ENCODE measurements at regions not wholly inside any gene's neighbourhood (a gene's known extent, or its start where the extent isn't known, plus 50 kb on each side); places are given as distances from the start of the nearest gene placed in this dataset.

- peaks cover 50% of the 10 kb centered on the region for H3K27me3 Mint-ChIP-seq (ENCODE audit: low read depth)
- TF ChIP-seq, protein P1, sequence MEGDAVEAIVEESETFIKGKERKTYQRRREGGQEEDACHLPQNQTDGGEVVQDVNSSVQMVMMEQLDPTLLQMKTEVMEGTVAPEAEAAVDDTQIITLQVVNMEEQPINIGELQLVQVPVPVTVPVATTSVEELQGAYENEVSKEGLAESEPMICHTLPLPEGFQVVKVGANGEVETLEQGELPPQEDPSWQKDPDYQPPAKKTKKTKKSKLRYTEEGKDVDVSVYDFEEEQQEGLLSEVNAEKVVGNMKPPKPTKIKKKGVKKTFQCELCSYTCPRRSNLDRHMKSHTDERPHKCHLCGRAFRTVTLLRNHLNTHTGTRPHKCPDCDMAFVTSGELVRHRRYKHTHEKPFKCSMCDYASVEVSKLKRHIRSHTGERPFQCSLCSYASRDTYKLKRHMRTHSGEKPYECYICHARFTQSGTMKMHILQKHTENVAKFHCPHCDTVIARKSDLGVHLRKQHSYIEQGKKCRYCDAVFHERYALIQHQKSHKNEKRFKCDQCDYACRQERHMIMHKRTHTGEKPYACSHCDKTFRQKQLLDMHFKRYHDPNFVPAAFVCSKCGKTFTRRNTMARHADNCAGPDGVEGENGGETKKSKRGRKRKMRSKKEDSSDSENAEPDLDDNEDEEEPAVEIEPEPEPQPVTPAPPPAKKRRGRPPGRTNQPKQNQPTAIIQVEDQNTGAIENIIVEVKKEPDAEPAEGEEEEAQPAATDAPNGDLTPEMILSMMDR (IDR thresholded peaks at IDR 0.05): no peak
- no peak overlapping the region for H3K4me3 Mint-ChIP-seq (ENCODE audit: unreplicated experiment)
- H3K36me3 Mint-ChIP-seq (ENCODE audit: low read depth): no peaks in the 10 kb centered on the region
- DNase-seq (ENCODE audit: low spot score): no peak
- H3K4me1 Mint-ChIP-seq (ENCODE audit: low read depth): peaks cover 6% of the 10 kb centered on the region
- H3K27ac Mint-ChIP-seq (ENCODE audit: unreplicated experiment): no peak overlapping the region
- H3K9me3 Mint-ChIP-seq (ENCODE audit: low read depth): no peaks in the 10 kb centered on the region
These were observed 321.2 kb upstream of the F9 start for GRCh38 chrX:139209342-139209741.

GRCh38 chrX:139207655-139208054, 322.9 kb upstream of the F9 start:
- Mint-ChIP-seq H3K9me3 (ENCODE audit: low read depth) (no peaks in the 10 kb centered on the region), H3K4me1 (ENCODE audit: low read depth) (peaks cover 9% of the 10 kb centered on the region), H3K27me3 (ENCODE audit: low read depth) (peaks cover 60% of the 10 kb centered on the region), H3K4me3 (ENCODE audit: unreplicated experiment) (no peak overlapping the region), H3K27ac (ENCODE audit: unreplicated experiment) (no peak overlapping the region), H3K36me3 (ENCODE audit: low read depth) (no peaks in the 10 kb centered on the region)
- TF ChIP-seq, protein P1 (IDR thresholded peaks at IDR 0.05): no peak
- DNase-seq (ENCODE audit: low spot score): no peak

GRCh38 chrX:139206914-139207313, 323.6 kb upstream of the F9 start:
- peaks cover 1% of the 10 kb centered on the region for H3K36me3 Mint-ChIP-seq (ENCODE audit: low read depth)
- TF ChIP-seq, protein P1 (IDR thresholded peaks at IDR 0.05): no peak
- no peaks in the 10 kb centered on the region for H3K9me3 Mint-ChIP-seq (ENCODE audit: low read depth)
- no peak overlapping the region for H3K4me3 Mint-ChIP-seq (ENCODE audit: unreplicated experiment)
- peaks cover 9% of the 10 kb centered on the region for H3K4me1 Mint-ChIP-seq (ENCODE audit: low read depth)
- no peak overlapping the region for H3K27ac Mint-ChIP-seq (ENCODE audit: unreplicated experiment)
- no peak for DNase-seq (ENCODE audit: low spot score)
- H3K27me3 Mint-ChIP-seq (ENCODE audit: low read depth): peaks cover 62% of the 10 kb centered on the region

GRCh38 chrX:139204898-139205667, 325.5 kb upstream of the F9 start:
- Mint-ChIP-seq H3K27me3 (ENCODE audit: low read depth) (peaks cover 60% of the 10 kb centered on the region), H3K4me3 (ENCODE audit: unreplicated experiment) (peak overlapping the region; percentile 72), H3K4me1 (ENCODE audit: low read depth) (peaks cover 9% of the 10 kb centered on the region), H3K9me3 (ENCODE audit: low read depth) (no peaks in the 10 kb centered on the region), H3K36me3 (ENCODE audit: low read depth) (peaks cover 1% of the 10 kb centered on the region), H3K27ac (ENCODE audit: unreplicated experiment) (no peak overlapping the region)
- DNase-seq (ENCODE audit: low spot score): no peak
- TF ChIP-seq, protein P1 (IDR thresholded peaks at IDR 0.05): no peak

DNA sequence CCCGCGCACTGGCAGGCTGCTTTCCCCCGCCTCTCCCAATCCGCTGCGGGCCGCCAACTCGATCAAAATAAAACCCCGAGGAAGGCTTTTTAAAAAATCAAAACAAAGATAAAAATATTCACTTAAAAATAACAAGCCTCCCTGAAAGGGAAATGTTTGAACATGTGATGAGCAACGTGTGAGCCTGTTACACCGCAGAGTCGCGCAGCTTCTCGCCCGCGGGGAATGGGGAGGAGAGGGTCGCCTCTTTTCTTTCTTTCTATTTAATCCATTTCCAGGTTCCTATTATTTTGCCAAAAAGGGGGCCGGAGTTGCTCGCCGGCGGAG, 326.0 kb upstream of the F9 start:
- H3K4me3 Mint-ChIP-seq (ENCODE audit: unreplicated experiment): peak overlapping the region; percentile 72

More for the DNA sequence above, 326.0 kb upstream of the F9 start:
- Mint-ChIP-seq H3K4me1 (ENCODE audit: low read depth) (peaks cover 9% of the 10 kb centered on the region), H3K27ac (ENCODE audit: unreplicated experiment) (no peak overlapping the region), H3K27me3 (ENCODE audit: low read depth) (peaks cover 62% of the 10 kb centered on the region), H3K36me3 (ENCODE audit: low read depth) (peaks cover 1% of the 10 kb centered on the region), H3K9me3 (ENCODE audit: low read depth) (no peaks in the 10 kb centered on the region)
- TF ChIP-seq, protein P1 (IDR thresholded peaks at IDR 0.05): no peak
- no peak for DNase-seq (ENCODE audit: low spot score)
